Neural crest cell (in vitro differentiated cells): ENCODE measurements at regions not wholly inside any gene's neighbourhood (a gene's known extent, or its start where the extent isn't known, plus 50 kb on each side); places are given as distances from the start of the nearest gene placed in this dataset.

ENCODE experiments used
- DNase-seq: peaks from one replicate; pipeline ENCODE4 v3.0.0; 2021; ENCODE audit warnings: low read depth, mixed read lengths, low spot score
- H3K27ac Mint-ChIP-seq: one replicate; pipeline ENCODE4 v1.8.0; 2021; ENCODE audit warnings: mild to moderate bottlenecking, mixed read lengths; ENCODE audit not compliant: unreplicated experiment
- H3K27me3 Mint-ChIP-seq: 2 replicates; pipeline ENCODE4 v1.8.0; 2021; ENCODE audit warnings: low read depth, mild to moderate bottlenecking, mixed read lengths
- H3K36me3 Mint-ChIP-seq: 2 replicates; pipeline ENCODE4 v1.8.0; 2021; ENCODE audit warnings: low read depth, mild to moderate bottlenecking, mixed read lengths
- H3K4me1 Mint-ChIP-seq: 2 replicates; pipeline ENCODE4 v1.8.0; 2021; ENCODE audit warnings: mixed read lengths
- H3K4me3 Mint-ChIP-seq: one replicate; pipeline ENCODE4 v1.8.0; 2021; ENCODE audit warnings: mild to moderate bottlenecking, mixed read lengths
- H3K9me3 Mint-ChIP-seq: 2 replicates; pipeline ENCODE4 v1.8.0; 2021; ENCODE audit warnings: mixed read lengths
- CTCF ChIP-seq: fragments of 200-600 bp; sonication (generic); conservative IDR thresholded peaks from 2 replicates; pipeline ENCODE4 v1.5.0; 2021; ENCODE audit warnings: antibody characterized with exemption, mild to moderate bottlenecking

- DNase-seq = no peak
- H3K9me3 Mint-ChIP-seq = peaks cover 9% of the 10 kb centered on the region
- no peak for TF ChIP-seq CTCF
- H3K4me3 Mint-ChIP-seq = no peak overlapping the region
- no peaks in the 10 kb centered on the region for H3K4me1 Mint-ChIP-seq
- no peaks in the 10 kb centered on the region for H3K27me3 Mint-ChIP-seq
- peaks cover 2% of the 10 kb centered on the region for H3K36me3 Mint-ChIP-seq
- H3K27ac Mint-ChIP-seq = no peak overlapping the region
These were observed 1298.4 kb upstream of the CELF2 start for GRCh38 chr10:9719246-9719645.

- TF ChIP-seq CTCF = no peak
- Mint-ChIP-seq H3K27ac (no peak overlapping the region), H3K4me3 (no peak overlapping the region), H3K4me1 (no peaks in the 10 kb centered on the region), H3K9me3 (peaks cover 4% of the 10 kb centered on the region), H3K36me3 (no peaks in the 10 kb centered on the region), H3K27me3 (no peaks in the 10 kb centered on the region)
- no peak for DNase-seq
These were observed 1283.9 kb upstream of the CELF2 start for GRCh38 chr10:9733766-9734165.

GRCh38 chr10:9734218-9734617 is 1283.5 kb upstream of the CELF2 start:
- Mint-ChIP-seq H3K9me3 (peaks cover 4% of the 10 kb centered on the region), H3K36me3 (no peaks in the 10 kb centered on the region), H3K4me1 (no peaks in the 10 kb centered on the region), H3K27ac (no peak overlapping the region), H3K4me3 (no peak overlapping the region), H3K27me3 (no peaks in the 10 kb centered on the region)
- no peak for TF ChIP-seq CTCF
- no peak for DNase-seq

- H3K36me3 Mint-ChIP-seq = no peaks in the 10 kb centered on the region
- H3K4me1 Mint-ChIP-seq = no peaks in the 10 kb centered on the region
- no peak for DNase-seq
- no peak overlapping the region for H3K4me3 Mint-ChIP-seq
- no peak overlapping the region for H3K27ac Mint-ChIP-seq
- no peaks in the 10 kb centered on the region for H3K27me3 Mint-ChIP-seq
- peaks cover 4% of the 10 kb centered on the region for H3K9me3 Mint-ChIP-seq
- no peak for TF ChIP-seq CTCF
These were observed 1281.9 kb upstream of the CELF2 start for GRCh38 chr10:9735731-9736130.

- H3K4me3 Mint-ChIP-seq = no peak overlapping the region
- no peak for TF ChIP-seq CTCF
- no peaks in the 10 kb centered on the region for H3K4me1 Mint-ChIP-seq
- H3K36me3 Mint-ChIP-seq = peaks cover 3% of the 10 kb centered on the region
- no peak for DNase-seq
- H3K27ac Mint-ChIP-seq = no peak overlapping the region
- peaks cover 7% of the 10 kb centered on the region for H3K9me3 Mint-ChIP-seq
- no peaks in the 10 kb centered on the region for H3K27me3 Mint-ChIP-seq
These were observed 1274.0 kb upstream of the CELF2 start for GRCh38 chr10:9743639-9744038.

GRCh38 chr10:9745158-9745557 is 1272.5 kb upstream of the CELF2 start:
- Mint-ChIP-seq H3K36me3 (peaks cover 3% of the 10 kb centered on the region), H3K9me3 (peaks cover 7% of the 10 kb centered on the region), H3K27me3 (no peaks in the 10 kb centered on the region), H3K4me1 (no peaks in the 10 kb centered on the region), H3K4me3 (no peak overlapping the region), H3K27ac (no peak overlapping the region)
- no peak for DNase-seq
- TF ChIP-seq CTCF = no peak
